RWPE2 (cell line): ENCODE measurements at regions not wholly inside any gene's neighbourhood (a gene's known extent, or its start where the extent isn't known, plus 50 kb on each side); places are given as distances from the start of the nearest gene placed in this dataset.
"Not testable (repeated sequence)": the region's sequence is repeated elsewhere in the genome, so short reads cannot be mapped to it uniquely, and the experiment has no call there.

ENCODE experiments used
- ATAC-seq: fragments of 200-7000 bp; cut with Tn5 transposase; 3 replicates; pipeline ENCODE4 v1.9.1; 2021; ENCODE audit warnings: low read depth
- DNase-seq: peaks from one replicate; pipeline ENCODE4 v3.0.0-alpha.2; 2020; ENCODE audit warnings: low spot score
- H3K27ac ChIP-seq: fragments of 450-650 bp; 2 replicates; pipeline ENCODE4 v1.5.1; 2017; ENCODE audit warnings: mild to moderate bottlenecking; ENCODE audit not compliant: poor library complexity, severe bottlenecking
- H3K27me3 ChIP-seq: fragments of 250-450 bp; sonication (Bioruptor Pico); 2 replicates; pipeline ENCODE4 v1.5.1; 2021; ENCODE audit warnings: mild to moderate bottlenecking, moderate library complexity; ENCODE audit not compliant: insufficient read depth, poor library complexity, severe bottlenecking
- H3K36me3 ChIP-seq: fragments of 250-450 bp; sonication (Bioruptor Pico); 2 replicates; pipeline ENCODE4 v1.5.1; 2020; ENCODE audit warnings: low read depth, mild to moderate bottlenecking, moderate library complexity
- H3K4me1 ChIP-seq: fragments of 250-450 bp; sonication (Bioruptor Pico); 2 replicates; pipeline ENCODE4 v1.5.1; 2021; ENCODE audit warnings: mild to moderate bottlenecking, moderate library complexity; ENCODE audit not compliant: insufficient read depth, poor library complexity, severe bottlenecking
- H3K4me3 ChIP-seq: fragments of 250-450 bp; sonication (Bioruptor Pico); 2 replicates; pipeline ENCODE4 v1.5.1; 2021; ENCODE audit warnings: mild to moderate bottlenecking, moderate library complexity; ENCODE audit not compliant: severe bottlenecking
- H3K9me3 ChIP-seq: fragments of 250-450 bp; sonication (Bioruptor Pico); 2 replicates; pipeline ENCODE4 v1.5.1; 2021; ENCODE audit warnings: mild to moderate bottlenecking, moderate library complexity; ENCODE audit not compliant: severe bottlenecking
- TF ChIP-seq, protein P1 (sequence below): fragments of 450-650 bp; IDR thresholded peaks from one replicate; pipeline ENCODE4 v1.5.1; 2017; ENCODE audit warnings: mild to moderate bottlenecking, moderate library complexity; ENCODE audit not compliant: poor library complexity, severe bottlenecking

DNA sequence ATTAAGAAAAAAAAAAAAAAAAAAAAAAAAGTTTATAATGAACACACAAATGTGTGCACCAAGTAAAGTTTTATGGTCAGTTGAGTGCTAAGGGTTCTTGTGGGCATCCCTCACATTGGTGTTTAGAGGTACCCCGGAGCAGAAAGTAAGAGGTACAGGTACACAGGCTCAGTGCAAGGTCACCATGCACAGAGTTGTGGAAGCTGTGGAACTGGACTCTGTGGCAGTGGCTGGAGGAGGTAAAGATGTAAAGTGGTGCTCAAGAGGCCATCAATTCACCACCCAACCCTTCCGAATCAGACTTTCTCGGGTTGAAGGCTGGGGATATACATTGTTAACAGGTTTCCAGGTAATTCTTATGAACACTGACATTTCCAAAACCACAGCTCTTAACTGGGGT lies 83.6 kb upstream of the FOXN2 start:
- Histone ChIP-seq H3K27ac (no peak overlapping the region), H3K36me3 (no peaks in the 10 kb centered on the region), H3K4me1 (no peaks in the 10 kb centered on the region), H3K9me3 (no peaks in the 10 kb centered on the region), H3K4me3 (no peak overlapping the region), H3K27me3 (no peaks in the 10 kb centered on the region)
- ATAC-seq, result no peak
- TF ChIP-seq, protein P1, sequence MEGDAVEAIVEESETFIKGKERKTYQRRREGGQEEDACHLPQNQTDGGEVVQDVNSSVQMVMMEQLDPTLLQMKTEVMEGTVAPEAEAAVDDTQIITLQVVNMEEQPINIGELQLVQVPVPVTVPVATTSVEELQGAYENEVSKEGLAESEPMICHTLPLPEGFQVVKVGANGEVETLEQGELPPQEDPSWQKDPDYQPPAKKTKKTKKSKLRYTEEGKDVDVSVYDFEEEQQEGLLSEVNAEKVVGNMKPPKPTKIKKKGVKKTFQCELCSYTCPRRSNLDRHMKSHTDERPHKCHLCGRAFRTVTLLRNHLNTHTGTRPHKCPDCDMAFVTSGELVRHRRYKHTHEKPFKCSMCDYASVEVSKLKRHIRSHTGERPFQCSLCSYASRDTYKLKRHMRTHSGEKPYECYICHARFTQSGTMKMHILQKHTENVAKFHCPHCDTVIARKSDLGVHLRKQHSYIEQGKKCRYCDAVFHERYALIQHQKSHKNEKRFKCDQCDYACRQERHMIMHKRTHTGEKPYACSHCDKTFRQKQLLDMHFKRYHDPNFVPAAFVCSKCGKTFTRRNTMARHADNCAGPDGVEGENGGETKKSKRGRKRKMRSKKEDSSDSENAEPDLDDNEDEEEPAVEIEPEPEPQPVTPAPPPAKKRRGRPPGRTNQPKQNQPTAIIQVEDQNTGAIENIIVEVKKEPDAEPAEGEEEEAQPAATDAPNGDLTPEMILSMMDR, result no peak
- DNase-seq, result no peak

DNA sequence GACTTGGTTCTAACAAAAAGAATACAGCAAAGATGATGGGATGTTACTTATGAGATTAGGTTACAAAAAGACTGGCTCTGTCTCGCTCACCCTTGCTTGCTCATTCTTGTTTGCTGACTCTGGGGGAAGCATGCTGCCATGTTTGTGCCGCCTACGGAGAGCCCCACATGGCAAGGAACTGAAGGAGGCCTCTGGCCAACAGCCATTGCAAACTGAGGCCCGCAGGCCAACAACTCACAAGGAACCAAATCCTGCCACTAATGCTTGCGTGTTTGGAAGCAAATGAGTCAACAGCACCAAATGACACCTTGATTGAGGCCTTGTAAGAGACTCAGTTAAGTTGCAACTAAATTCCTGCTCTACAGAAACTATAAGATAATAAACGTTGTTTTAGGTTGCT lies 82.1 kb upstream of the FOXN2 start:
- Histone ChIP-seq H3K4me3 (no peak overlapping the region), H3K9me3 (no peaks in the 10 kb centered on the region), H3K27me3 (no peaks in the 10 kb centered on the region), H3K36me3 (no peaks in the 10 kb centered on the region), H3K4me1 (no peaks in the 10 kb centered on the region), H3K27ac (no peak overlapping the region)
- DNase-seq (no peak), ATAC-seq (no peak)
- TF ChIP-seq, protein P1, result no peak

DNA sequence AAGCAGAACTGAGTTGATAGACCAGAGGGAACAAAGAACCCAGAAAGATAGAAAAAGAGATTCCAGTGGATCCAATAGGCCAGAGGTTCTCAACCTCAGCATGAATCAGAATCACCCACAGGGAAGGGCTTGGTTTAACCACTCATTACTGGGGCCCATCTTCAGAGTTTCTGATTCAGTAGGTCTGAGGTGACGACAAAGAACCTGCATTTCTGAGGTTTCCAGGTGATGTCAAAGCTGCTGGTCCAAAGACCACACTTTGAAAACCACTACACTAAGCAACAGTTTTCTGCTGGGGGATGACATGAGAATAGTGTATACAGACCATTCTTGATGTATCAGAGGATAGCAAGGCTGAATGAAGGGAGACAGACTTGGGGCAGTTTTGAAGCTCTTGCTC lies 81.5 kb upstream of the FOXN2 start:
- Histone ChIP-seq H3K27ac (no peak overlapping the region), H3K9me3 (no peaks in the 10 kb centered on the region), H3K4me3 (no peak overlapping the region), H3K36me3 (no peaks in the 10 kb centered on the region), H3K4me1 (no peaks in the 10 kb centered on the region), H3K27me3 (no peaks in the 10 kb centered on the region)
- TF ChIP-seq, protein P1, result no peak
- ATAC-seq (no peak), DNase-seq (no peak)

DNA sequence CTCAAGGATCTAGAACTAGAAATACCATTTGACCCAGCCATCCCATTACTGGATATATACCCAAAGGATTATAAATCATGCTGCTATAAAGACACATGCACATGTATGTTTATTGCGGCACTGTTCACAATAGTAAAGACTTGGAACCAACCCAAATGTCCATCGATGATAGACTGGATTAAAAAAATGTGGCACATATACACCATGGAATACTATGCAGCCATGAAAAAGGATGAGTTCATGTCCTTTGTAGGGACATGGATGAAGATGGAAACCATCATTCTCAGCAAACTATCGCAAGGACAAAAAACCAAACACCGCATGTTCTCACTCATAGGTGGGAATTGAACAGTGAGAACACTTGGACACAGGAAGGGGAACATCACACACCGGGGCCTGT lies 80.7 kb upstream of the FOXN2 start:
- H3K4me3 ChIP-seq, DNase-seq, H3K36me3 ChIP-seq, H3K4me1 ChIP-seq, H3K27ac ChIP-seq, ATAC-seq, H3K9me3 ChIP-seq, H3K27me3 ChIP-seq: not testable (repeated sequence)

DNA sequence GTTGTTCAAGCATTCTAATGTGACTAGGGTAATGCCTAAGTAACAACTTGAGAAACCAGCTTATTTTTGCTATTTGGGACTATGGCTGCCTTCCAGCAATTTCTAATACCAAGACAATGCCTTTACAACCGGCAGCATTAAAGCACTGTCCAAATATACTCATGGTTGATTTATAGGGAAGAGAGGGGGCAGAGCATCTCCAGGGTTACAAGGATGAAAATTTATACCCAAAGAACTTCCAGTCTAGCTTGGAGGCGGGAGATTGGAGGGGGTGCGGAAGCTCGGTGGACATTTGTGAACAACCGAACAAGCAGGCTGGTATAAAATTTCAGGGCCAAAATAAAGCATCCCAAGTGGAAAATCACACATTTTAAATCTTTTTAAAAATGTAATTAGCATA lies 79.4 kb upstream of the FOXN2 start:
- DNase-seq (no peak), ATAC-seq (no peak)
- Histone ChIP-seq H3K27me3 (no peaks in the 10 kb centered on the region), H3K4me1 (no peaks in the 10 kb centered on the region), H3K9me3 (no peaks in the 10 kb centered on the region), H3K27ac (no peak overlapping the region), H3K36me3 (no peaks in the 10 kb centered on the region), H3K4me3 (no peak overlapping the region)
- TF ChIP-seq, protein P1, result no peak
